GM11168 (cell line): ENCODE measurements at regions not wholly inside any gene's neighbourhood (a gene's known extent, or its start where the extent isn't known, plus 50 kb on each side); places are given as distances from the start of the nearest gene placed in this dataset.

Experiments used
- in situ Hi-C: fragments of 300-500 bp; cut with MboI; formaldehyde crosslinking; loops from one replicate; pipeline ENCODE4 v1.12.0; 2022; ENCODE audit warnings: low sequenced_read_pairs; ENCODE audit not compliant: unreplicated experiment

GRCh38 chr12:77584860-77585259, 245.8 kb upstream of the NAV3 start:
- in situ Hi-C loops, result no loop called here

DNA sequence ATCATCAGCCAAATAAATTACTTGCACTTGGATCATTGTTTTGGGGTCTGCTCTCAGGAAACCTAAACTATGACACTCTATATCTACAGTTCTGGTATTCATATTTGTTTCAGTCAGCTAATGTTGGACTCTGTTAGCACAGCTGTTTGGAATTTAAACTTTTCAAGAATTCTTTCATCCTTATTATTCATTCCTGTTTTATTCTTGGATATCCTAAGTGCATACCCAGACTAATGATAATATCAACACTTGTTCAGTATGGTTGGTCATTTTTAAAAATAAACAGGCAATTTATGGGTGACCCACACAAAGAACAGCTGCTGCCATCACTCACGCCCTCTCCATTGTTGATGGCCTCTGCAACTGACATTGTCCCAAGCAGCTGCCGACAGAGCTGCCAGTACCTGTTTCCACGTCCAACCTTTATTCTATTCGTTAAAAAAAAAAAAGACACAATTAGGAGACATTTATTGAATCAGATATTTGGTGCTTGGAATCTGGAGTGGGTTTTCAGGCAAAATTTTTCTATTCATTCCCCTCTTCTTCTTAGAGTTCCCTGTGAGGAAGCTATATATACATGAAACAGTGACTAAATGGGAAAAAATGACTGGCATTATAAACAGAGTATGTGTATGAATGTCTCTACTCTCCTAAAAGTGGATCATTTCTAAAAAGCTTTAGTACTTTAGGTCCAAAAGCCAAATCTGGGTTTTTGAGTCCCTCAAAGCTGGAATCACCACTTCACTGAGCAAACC, 252.1 kb upstream of the NAV3 start:
- in situ Hi-C loops, result no loop called here

- in situ Hi-C loops, result no loop called here
These were observed 252.9 kb upstream of the NAV3 start for GRCh38 chr12:77577791-77578190.

DNA sequence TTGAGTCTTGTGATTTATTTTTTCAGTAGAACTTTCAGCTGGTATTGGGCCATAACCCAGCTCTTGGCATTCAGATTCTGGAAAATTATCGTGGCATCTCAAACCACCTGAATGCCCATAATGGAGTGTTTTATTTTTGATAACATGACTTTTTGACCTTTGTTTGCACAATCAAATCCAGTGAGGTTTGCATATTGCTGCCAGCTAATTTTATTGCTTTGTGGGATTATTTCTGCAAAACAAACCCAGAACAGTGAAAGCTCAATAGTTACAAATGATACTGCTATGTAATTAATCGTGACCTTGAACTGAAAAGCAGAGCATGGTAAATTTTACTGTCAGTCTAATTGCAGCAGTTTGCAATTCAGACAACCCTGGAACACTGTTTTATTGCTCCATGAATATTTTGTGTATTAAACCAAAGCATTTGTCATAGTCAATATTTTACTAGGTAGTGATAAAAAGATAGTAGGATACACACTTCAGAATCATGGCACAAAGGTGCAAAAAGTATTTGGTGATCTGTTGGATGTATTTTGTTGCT, 255.2 kb upstream of the NAV3 start:
- in situ Hi-C loops, result no loop called here

- in situ Hi-C loops, result no loop called here
These were observed 258.3 kb upstream of the NAV3 start for GRCh38 chr12:77572371-77572770.

DNA sequence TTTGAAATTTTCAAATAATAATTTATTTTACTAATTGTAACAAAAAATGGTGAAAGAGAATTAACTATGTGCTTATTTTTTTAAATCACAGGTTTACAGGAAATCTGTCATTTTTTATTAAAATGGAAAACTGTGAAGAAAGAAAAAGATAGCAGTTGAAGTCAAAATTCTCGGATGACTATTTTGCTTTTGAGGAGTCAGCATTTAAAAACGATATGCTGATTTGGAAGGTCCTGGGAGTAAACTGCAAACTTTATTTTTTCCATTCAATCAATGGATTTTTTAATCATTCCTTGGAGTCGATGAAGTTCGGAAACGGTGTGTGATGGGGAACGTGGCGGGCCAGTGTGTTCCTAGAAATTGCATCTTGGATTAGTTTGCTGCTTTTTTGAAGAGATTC, 258.9 kb upstream of the NAV3 start:
- in situ Hi-C loops, result no loop called here

- in situ Hi-C loops, result no loop called here
These were observed 259.6 kb upstream of the NAV3 start for GRCh38 chr12:77571127-77571526.

- in situ Hi-C loops, result no loop called here
These were observed 260.8 kb upstream of the NAV3 start for GRCh38 chr12:77569876-77570275.

DNA sequence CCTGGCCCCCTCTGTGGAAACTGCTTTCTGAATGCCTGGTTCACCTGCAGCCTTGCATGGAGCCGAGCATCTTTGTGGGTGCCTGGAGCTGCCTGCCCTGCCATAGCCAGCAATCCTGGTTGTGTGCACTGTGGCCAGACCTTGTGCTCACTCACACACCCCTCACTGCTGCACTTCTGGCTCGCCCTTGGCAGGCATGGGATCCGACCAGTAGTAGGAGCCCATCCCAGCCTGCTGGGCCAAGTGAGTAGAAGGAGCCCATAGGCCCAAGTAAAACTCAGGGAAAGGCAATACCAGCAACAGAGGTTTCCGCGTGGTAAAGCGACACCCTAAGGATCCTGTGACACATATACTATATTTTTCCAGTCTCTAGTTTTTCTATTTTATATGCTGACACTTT, 270.0 kb upstream of the NAV3 start:
- in situ Hi-C loops, result no loop called here

DNA sequence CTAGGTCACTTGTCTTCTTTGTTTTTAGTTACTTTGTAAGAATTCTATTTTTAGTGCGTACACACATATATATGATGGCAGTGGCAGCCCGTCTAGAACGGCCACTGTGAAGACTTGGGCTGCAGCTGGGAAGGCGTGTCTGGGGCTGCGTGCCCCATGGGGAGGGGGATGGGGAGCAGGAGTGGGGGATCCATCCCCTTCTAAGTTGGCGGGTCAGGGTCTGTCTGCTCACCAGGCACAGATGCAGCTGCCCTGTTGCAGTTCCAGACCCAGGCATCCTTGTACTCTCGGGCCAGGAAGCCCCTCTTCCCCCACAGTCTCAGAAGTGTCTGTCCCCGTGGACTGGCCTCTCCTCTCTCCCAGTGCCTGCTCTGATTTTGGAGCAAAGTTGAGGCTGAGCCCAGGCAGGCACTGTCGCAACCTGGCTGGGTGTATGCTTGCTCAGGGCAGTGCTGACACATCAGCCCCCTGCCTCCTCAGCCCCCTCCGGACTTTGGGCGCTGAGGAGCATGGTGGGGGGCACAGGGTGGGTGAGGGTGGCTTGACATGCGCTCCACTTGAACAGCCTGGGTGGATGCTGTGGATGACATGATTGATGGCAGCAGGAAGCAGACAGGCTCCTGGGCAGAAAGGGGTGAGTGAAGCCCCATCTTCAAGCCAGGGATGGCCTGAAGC, 271.2 kb upstream of the NAV3 start:
- in situ Hi-C loops, result no loop called here

GRCh38 chr12:77555074-77555473, 275.6 kb upstream of the NAV3 start:
- in situ Hi-C loops, result no loop called here

DNA sequence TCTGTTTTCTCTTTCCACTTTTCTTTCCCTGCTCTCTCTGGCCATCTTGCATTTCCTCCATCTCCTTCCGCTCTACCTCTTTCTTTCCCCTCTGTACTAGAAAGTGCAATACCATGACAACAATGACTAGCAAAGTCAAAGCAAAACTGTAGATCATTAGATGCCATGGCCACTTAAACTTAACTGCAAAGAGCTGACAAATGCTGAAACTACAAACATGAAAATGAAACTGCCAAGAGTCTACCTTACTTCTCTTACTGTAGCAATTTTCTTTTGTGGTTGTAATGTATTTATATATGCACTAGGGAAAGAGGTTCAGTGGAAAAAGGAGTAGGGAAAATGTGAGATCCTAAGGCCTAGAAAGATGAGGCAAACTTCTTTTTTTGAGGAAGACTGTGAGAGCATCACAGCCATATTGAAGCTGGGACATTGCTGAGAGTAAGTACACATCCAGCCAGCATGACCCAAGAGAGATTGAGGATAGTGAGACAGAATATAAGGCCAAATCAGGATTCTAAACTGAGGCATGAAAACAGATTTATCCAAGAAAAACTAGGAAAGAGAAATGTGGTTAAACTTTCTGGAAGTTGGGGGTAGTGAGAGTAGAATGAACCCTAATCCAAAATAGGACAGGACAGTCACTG, 276.6 kb upstream of the NAV3 start:
- in situ Hi-C loops, result no loop called here

DNA sequence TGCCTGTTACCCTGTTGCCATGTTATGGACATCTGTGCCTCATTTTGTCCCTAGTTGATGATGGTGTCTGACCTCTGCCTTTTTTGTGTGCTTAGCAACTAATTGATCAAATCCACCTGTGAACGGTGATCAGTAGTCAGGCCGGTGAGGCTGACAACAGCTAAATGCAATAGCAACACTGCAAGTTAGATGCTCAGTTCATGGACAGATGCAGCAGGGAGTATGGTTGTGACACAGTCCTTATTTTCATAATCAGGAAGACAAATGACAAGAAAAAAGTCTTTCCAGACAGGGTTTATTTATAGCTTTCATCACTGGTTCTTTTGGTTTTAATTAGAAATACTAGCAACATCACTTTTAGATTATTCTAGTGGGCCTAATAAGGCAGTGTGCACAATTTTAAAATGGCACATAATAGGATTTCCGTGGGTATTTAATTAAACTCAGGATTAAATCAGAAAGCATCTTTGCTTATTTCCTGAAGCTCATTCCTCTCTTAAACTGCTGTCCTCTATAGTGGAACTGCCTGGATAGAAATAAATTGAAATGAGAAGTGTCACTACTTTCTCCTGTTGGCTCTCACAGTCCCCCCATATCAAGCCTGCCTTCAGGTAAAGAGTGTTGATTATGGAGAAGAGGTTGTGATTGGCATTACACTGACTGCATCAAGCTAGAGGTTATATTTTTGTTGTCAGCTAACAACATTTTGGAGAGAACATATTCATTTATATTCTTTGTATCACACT, 281.1 kb upstream of the NAV3 start:
- in situ Hi-C loops, result no loop called here

- in situ Hi-C loops, result no loop called here
These were observed 281.9 kb upstream of the NAV3 start for GRCh38 chr12:77548797-77549196.

DNA sequence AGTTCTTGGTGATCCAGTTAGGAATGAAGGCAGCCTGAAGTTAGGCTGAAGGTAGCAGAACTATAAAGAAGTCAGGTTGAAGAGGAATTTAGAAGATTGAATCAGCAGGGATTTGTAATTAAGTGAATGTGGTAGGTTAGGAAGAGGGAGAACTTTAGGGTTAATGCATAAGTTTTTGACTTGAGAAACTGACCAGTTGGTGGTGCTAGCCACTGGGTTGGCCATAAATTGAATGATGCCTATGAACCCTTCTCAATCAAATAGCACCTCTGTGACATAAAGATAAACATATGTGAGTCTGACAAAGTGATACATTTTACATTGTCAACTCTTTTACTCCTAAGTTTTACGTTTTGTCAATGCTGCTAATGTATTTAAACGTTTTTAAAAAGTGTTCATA, 290.6 kb upstream of the NAV3 start:
- in situ Hi-C loops, result no loop called here

DNA sequence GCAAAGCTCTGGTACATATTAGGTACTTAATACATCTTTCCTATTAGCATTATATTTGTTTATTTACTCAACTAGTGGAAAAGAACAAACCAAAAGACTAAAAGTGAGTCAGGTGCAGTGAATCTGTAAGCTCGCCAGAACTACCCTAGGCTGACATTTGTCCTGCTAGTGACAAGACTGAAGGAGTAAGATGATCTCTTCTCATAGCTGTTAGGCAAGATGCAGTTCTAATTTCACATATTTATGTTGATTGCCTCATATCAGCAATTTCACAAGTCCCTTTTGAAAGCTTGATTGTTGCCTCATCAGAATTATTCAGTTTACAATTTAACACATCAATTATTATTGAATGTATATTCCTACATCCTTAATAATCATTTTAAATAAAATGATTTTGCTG, 293.0 kb upstream of the NAV3 start:
- in situ Hi-C loops, result no loop called here

- in situ Hi-C loops, result no loop called here
These were observed 295.0 kb upstream of the NAV3 start for GRCh38 chr12:77535734-77536133.

GRCh38 chr12:77531912-77532311, 298.8 kb upstream of the NAV3 start:
- in situ Hi-C loops, result no loop called here

DNA sequence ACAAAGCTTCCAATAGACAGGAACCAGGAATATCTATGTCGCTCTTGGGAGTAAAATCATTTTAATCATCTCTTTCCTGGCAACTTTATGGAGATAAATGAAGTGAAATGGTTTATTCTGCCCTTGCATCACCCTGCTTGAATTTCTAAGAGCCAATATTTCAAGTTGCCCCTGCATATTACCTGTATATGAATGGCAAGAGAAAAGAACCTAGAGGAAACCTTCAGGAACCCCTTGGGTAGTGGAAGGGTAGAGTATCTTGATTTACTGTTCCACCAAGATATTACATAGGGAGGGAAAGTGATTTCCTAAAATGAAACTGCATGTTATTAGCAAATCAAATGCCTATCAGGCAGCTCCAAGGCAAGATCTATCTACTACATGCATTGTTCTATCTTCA, 308.4 kb upstream of the NAV3 start:
- in situ Hi-C loops, result no loop called here

GRCh38 chr12:77521508-77522115, 309.1 kb upstream of the NAV3 start:
- in situ Hi-C loops, result no loop called here
